HG03521 (cell line): ENCODE measurements at regions not wholly inside any gene's neighbourhood (a gene's known extent, or its start where the extent isn't known, plus 50 kb on each side); places are given as distances from the start of the nearest gene placed in this dataset.
"Not testable (repeated sequence)": the region's sequence is repeated elsewhere in the genome, so short reads cannot be mapped to it uniquely, and the experiment has no call there.

ENCODE experiments used
- ATAC-seq: cut with Tn5 transposase; IDR thresholded peaks from one replicate; pipeline ENCODE4 v1.9.1; 2021; ENCODE audit warnings: mild to moderate bottlenecking, moderate library complexity; ENCODE audit not compliant: unreplicated experiment

- no peak for ATAC-seq
Observed at GRCh38 chr5:28313953-28314352, 1275.6 kb upstream of the CDH9 start.

DNA sequence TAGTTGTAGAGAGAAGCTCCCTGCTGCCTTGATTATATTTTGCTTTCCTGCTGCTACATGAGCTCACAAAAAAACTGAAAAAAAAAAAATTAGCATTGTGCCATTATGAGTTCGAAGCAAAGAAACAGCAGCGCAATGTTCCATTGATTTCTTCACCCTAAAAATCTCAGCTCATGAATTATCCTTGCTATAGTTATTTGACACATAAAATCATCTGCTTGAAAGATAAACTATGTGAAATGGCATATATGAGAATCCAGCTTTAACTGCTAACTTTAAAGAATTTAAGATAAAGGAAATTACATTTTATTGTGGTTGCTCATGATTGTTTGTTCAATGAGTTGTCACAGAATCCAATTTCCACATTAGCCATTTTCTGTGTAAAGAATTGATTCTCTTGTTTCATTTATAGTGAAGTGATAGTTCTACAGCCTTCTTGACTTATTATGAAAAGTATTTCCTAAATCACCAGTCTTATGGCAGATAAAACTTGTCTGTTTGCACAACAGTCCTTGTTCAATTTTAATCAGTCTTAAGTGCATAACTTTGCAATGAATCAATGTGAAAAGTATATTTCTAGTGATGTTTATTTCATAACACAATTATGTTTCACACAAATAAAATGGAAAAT lies 1275.0 kb upstream of the CDH9 start:
- no peak for ATAC-seq

DNA sequence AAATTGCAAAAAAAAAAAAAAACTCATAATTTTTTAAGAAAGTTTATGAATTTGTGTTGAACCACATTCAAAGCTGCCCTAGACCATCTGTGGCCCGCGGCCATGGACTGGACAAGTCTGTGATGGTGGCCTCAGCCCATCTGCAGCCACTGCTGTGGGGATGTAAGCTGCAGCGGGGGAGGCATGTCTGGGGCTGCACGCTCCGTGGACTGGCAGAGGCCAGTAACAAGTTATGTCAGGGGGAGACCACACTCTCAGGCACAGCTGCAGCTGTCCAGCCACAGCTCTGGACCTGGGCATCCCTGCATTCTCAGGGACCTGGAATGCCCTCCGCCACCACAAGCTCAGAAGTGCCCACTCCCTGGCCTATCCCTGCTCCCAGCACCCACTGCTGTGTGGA lies 1272.3 kb upstream of the CDH9 start:
- ATAC-seq, result no peak

GRCh38 chr5:28305891-28306290 lies 1267.5 kb upstream of the CDH9 start:
- no peak for ATAC-seq

GRCh38 chr5:28301712-28302111 lies 1263.3 kb upstream of the CDH9 start:
- no peak for ATAC-seq

GRCh38 chr5:28296254-28297013 lies 1258.0 kb upstream of the CDH9 start:
- ATAC-seq, result no peak

DNA sequence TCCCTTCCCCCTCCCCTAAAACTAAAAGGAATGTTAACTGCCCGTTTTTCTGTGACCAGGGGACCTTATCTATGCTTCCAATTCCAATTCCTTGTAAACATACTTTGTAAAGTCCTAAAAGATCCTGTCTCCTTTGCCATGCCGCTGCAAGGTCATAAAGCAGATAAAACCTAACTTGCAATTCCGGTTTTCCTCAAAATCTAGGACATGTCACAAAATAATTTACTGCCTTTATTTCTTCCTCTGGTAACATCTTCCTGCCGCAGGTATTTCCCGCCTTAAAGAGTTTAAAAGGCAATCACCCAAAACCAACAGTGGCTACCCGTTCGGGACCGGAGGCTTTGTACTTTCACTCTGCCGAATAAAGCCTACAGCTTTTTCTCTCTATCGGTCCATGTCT lies 1248.6 kb upstream of the CDH9 start:
- ATAC-seq, result not testable (repeated sequence)

DNA sequence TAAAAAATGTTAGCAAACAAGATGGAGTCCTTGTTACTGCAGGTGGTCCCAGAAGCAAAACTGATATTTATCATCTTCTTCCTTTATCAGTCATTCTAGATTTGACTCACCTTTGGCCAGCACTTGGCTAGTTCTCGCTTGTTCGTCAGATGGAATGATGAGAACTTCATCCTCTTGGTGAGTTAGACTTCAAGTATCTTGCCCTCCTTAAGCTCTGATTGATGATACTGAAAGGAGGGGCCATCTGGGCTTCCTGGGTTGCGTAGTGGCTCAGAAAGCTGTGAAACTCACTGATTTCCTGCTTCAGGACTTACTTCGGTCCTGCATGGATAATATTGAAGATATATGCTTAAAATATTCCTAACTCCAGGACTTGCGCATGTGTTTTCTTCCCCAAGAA lies 1248.2 kb upstream of the CDH9 start:
- ATAC-seq, result no peak

DNA sequence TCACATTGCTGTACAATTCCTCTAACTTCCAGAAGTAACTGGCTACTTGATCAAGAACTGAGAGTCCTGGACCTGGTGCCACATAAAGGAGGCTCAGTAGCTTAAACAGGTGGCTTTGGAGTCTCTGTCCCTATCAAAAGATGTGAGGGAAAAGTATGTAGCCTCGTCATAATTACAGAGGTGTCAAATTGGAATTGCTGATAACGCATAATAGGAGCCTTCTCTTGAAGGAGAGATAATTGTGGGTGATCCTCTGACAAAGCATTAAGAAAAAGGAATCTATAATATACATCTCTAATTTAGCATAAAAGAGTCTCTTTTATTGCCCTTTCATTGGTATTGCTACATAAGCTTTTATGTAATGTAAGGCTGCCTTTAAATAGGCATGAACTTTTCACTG lies 1246.4 kb upstream of the CDH9 start:
- no peak for ATAC-seq

- ATAC-seq, result no peak
Observed at GRCh38 chr5:28281351-28281750, 1243.0 kb upstream of the CDH9 start.

- no peak for ATAC-seq
Observed at GRCh38 chr5:28275931-28276330, 1237.5 kb upstream of the CDH9 start.

- ATAC-seq, result no peak
Observed at GRCh38 chr5:28269978-28270377, 1231.6 kb upstream of the CDH9 start.

GRCh38 chr5:28265877-28266276 lies 1227.5 kb upstream of the CDH9 start:
- ATAC-seq, result no peak

DNA sequence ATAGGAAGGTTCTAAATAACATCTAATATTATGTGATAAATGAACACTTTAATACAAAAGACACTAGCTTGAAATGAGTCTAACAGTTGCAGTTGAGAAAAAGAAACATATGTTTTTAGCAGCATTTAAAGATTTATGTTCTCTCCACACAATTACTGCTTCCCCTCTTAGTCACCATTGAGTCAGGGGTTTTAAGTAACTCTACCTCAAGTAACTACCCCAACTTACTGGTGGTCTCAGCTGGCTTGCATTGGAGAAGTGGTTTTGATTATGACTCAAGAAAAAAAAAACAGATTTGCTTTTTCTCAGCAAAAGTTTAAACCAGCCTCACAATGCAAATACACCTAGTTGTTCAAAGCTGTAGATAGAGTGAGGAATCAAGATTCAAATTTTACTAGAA lies 1216.5 kb upstream of the CDH9 start:
- ATAC-seq, result no peak

DNA sequence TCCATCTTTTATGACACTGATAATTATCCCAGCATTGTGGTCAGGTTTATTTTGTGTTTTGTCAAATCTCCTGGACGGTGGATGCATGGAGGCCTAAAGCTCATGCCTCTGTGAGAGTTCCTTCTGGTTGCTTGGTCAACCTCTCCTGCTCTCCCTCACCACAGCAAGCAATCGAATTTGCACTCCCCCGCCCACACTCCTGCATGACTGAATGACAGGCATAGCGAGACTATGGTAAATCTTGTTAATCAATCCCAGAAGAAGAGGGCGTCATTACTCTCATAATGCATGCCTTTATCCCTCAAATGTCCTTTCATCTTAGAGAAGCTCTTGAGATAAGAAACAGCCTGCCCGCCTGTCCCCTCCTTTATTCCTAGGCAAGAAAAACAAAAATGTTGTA lies 1215.0 kb upstream of the CDH9 start:
- ATAC-seq, result no peak

GRCh38 chr5:28249771-28250415 lies 1211.5 kb upstream of the CDH9 start:
- ATAC-seq, result no peak

DNA sequence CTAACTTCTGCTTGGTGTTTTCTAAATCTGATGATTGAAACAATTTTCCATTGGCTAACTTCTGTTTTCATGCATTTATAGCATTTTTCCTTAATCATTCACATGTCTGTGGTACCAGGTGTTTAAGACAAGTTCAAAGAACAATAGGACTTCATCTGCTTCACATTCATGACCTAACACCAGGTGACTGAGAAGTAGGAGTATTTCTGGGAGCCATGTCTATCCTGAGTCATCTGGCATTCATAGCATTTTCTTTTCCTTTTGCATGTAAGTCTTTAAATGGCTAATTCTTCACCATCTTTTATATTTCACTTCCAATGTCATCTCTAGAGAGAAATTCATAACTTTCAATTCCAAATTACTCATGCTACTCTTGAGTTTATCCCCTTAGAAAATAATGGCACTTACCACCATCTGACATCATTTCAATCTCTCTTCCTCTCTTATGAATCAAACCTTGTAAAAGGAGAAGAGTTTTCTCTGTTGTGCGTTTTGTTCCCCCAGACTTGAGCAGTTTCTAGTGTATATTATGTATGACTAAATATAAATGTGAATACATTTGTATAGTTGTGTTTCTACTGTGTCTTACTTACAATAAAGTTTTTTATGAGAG lies 1196.1 kb upstream of the CDH9 start:
- ATAC-seq, result no peak

DNA sequence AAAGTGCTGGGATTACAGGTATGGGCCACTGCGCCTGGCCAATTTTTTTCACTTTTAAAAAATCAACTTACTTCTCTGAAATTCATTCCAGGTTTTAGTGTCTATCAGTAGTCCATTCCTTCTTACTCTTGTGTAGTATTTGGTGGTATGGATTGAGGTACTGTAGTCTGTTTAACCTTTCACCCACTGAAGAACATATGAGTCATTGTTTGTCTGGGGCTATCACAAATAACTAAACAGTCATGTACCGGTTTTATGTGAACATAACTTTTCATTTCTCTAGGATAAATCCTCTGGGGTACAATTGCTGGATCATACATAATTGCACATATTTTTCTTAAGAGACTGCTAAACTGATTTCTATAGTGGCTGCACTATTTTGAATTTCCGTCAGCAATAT lies 1188.0 kb upstream of the CDH9 start:
- no peak for ATAC-seq

DNA sequence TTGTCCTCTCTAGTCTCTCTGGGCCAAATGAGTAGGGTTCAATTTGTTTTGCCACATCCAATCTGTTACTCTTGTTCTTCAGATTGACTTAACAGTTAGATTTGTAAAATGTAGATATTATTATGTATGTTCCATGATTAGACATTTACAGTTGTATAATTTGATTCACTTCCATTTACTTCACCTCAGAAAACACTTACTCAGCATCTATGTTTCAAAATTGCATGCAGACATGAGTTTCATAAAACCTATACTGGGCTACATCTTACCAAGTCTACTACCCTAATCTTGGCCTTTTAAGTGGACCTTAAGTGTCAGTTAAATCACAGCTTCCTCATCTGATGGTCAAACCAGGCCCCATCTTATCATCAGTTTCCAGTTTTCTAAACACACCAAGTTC lies 1181.2 kb upstream of the CDH9 start:
- ATAC-seq, result no peak

GRCh38 chr5:28217695-28218094 lies 1179.3 kb upstream of the CDH9 start:
- ATAC-seq, result no peak

GRCh38 chr5:28216939-28217360 lies 1178.6 kb upstream of the CDH9 start:
- ATAC-seq, result no peak

- ATAC-seq, result no peak
Observed at GRCh38 chr5:28215091-28215490, 1176.7 kb upstream of the CDH9 start.
